ENCODE measurements at regions not wholly inside any gene's neighbourhood (a gene's known extent, or its start where the extent isn't known, plus 50 kb on each side); places are given as distances from the start of the nearest gene placed in this dataset.

DNA sequence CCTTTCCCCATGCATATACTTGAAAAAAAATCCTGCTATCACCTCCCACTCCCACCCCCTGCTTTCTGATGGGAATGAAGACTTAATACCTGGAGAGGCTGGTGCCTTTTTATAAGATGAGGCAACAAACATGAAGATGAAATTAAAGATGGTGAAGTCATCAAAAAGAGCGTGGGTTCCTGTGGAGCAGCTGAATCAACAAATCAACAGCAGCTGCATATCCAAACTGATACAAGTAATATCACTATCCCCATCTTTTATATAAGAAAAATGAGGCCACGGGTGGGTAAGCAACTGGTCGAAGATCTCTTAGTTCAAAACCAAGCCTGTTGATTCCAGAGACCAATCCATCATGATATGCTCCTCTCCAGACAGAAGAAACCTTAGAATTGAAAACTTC, 268.5 kb downstream of the ENC1 start:
- no peak for DNase-seq

- no peak for DNase-seq
These were observed 268.9 kb downstream of the ENC1 start for GRCh38 chr5:74371621-74372020.

GRCh38 chr5:74370168-74370567, 270.4 kb downstream of the ENC1 start:
- DNase-seq: no peak

- DNase-seq: no peak
These were observed 271.4 kb downstream of the ENC1 start for GRCh38 chr5:74369173-74369572.

DNA sequence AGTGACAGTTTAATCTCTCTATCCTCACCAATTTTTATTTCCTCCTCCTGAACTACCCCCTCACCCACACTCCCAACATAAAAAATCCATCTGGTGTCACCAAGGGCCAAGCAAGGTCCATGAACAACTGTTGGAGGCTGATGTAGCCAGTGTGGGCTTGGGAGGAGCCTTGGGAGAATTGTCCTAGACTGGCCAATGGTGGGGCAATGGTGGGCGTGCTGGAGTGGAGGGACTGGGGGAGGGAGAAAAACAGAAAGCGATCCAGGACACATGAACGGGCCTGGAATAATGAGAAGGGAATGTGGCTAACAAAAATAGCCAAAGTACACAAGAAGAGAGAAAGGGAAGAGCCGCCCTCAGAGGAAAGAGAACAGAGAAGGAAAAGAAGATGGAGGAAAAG, 272.6 kb downstream of the ENC1 start:
- no peak for DNase-seq

- DNase-seq: no peak
These were observed 273.2 kb downstream of the ENC1 start for GRCh38 chr5:74367241-74367733.

GRCh38 chr5:74365723-74366122, 274.8 kb downstream of the ENC1 start:
- no peak for DNase-seq

- no peak for DNase-seq
These were observed 276.0 kb downstream of the ENC1 start for GRCh38 chr5:74364507-74364906.

GRCh38 chr5:74363603-74364205, 276.8 kb downstream of the ENC1 start:
- DNase-seq: no peak

GRCh38 chr5:74361406-74362358, 278.8 kb downstream of the ENC1 start:
- no peak for DNase-seq

- DNase-seq: no peak
These were observed 279.9 kb downstream of the ENC1 start for GRCh38 chr5:74360535-74361210.

DNA sequence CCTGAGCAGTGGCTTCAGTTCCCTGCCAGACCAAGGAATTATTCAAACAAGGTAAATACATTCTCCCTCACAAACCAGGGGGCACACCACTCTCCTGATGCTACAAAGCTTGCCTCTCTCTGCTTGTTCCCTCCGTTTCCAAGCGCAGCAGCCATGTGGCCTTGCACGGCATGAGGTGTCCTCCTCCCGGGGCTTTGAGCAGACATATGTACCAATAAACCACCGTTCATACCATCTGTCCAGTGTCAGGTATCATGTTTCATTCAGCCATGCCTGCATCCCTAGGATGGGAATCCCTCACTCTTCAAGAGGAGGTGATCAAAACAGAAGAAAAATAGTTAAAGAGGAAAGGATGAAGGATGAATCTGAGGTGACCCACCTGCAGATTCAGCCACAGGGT, 282.7 kb downstream of the ENC1 start:
- no peak for DNase-seq

- no peak for DNase-seq
These were observed 284.4 kb downstream of the ENC1 start for GRCh38 chr5:74356009-74356695.

GRCh38 chr5:74355041-74355824, 285.3 kb downstream of the ENC1 start:
- no peak for DNase-seq

DNA sequence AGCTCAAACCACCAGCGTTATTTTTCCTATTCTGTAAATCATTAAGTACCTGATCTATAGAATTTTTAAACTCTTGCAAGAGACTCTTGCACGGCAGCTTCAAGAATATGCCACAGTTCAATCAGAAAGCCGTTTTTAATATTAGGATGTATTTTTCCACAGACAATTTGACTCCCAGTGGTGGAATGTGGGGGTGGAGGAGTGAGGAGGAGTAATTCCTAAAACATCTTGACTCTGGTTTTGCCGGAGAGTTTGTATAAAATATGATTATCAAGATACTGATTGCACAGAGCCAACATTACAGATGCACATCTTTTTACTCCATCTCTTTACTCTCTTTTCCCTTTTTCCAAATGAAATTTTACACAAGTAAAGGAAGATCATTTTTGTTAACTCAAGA, 288.3 kb downstream of the ENC1 start:
- no peak for DNase-seq

GRCh38 chr5:74342948-74343682, 297.4 kb downstream of the ENC1 start:
- DNase-seq: no peak

GRCh38 chr5:74342182-74342581, 298.3 kb downstream of the ENC1 start:
- no peak for DNase-seq

DNA sequence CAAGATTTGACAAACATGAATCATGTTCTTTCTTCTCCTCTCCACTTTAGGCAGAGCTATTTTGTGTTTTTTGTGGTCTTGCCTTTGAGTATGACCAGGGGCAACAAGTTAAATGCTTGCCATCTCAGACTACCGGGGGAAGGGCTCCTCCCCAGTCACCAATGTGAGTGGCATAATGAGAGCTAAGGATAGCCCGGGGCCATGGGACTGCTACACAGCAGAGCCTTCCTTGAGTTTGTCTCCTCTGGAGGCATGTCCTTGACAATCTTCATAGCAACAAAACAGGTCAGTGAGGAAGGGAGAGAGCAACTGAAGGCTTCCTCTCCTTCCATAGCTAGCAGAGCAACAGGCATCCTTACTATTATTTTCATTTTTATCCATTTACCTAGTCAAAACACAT, 299.3 kb downstream of the ENC1 start:
- DNase-seq: no peak

DNA sequence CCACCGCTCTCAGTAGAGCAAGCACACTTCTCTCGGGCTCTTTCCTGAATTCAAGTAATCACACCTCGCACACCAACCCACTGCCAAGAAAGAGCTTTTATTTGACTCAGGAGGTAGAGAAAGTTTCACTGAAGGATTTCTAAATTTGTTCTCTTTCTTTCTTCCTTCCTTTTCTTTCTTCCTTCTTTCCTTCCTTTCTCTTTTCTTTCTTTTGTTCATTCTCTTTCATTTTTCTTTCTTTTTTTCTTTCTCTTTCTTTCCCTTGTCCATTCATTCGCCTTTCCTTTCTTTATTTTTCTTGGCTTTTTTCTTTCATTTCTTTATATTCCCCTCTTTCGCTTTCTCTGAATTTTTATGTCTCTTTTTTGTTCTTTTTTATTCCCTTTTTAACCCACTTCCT, 300.1 kb downstream of the ENC1 start:
- DNase-seq: no peak

DNA sequence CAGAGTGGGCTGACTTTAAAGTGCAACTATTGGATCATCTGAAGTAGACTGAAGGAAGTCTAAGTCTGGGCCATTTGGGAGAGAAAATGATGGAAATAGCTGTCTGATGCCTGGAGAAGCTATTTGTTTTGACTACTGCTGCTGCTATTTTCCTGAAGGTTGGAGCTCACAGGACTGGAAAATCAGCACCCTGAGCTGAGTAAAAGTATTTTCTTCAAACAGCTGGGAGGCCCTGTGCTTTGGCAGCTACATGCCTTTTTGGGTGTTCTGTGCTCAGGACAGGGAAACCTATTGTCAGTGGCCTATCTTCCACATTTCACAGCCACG, 302.6 kb downstream of the ENC1 start:
- DNase-seq: peak; percentile 36

GRCh38 chr5:74337254-74337983, 303.1 kb downstream of the ENC1 start:
- DNase-seq: no peak
